Cardiac muscle cell (in vitro differentiated cells and primary cell): ENCODE measurements at regions not wholly inside any gene's neighbourhood (a gene's known extent, or its start where the extent isn't known, plus 50 kb on each side); places are given as distances from the start of the nearest gene placed in this dataset.
A peak's percentile ranks its signal among the peaks of the same experiment; 100 is the strongest.

Source experiments
- DNase-seq, 2 donors: peaks; one replicate each; pipeline versions ENCODE4 v3.0.0 to v3.0.0-alpha.2; 2010 to 2017; ENCODE audit warnings: low read depth in 1 of 2, low spot score in 1 of 2
- H3K27ac ChIP-seq: fragments of 200-600 bp; sonication (generic); 2 replicates; pipeline ENCODE4 v1.5.1; 2016
- H3K27me3 ChIP-seq: fragments of 200-600 bp; sonication (generic); 2 replicates; pipeline ENCODE4 v1.6.0; 2016; ENCODE audit warnings: control low read depth
- H3K36me3 ChIP-seq: fragments of 200-600 bp; sonication (generic); 2 replicates; pipeline ENCODE4 v1.5.1; 2016; ENCODE audit warnings: control low read depth
- H3K4me1 ChIP-seq: fragments of 200-600 bp; sonication (generic); 2 replicates; pipeline ENCODE4 v1.8.1; 2017; ENCODE audit warnings: low read depth, mild to moderate bottlenecking, mixed run types
- H3K4me3 ChIP-seq: fragments of 200-600 bp; sonication (generic); 2 replicates; pipeline ENCODE4 v1.5.1; 2016; ENCODE audit warnings: mild to moderate bottlenecking
- H3K9me3 ChIP-seq: fragments of 200-600 bp; sonication (generic); 2 replicates; pipeline ENCODE4 v1.5.1; 2017; ENCODE audit warnings: low read depth, mild to moderate bottlenecking, control low read depth
- CTCF ChIP-seq: IDR thresholded peaks from 2 replicates; pipeline ENCODE4 v1.5.1; 2012; ENCODE audit warnings: low read depth, mild to moderate bottlenecking, low read length

DNA sequence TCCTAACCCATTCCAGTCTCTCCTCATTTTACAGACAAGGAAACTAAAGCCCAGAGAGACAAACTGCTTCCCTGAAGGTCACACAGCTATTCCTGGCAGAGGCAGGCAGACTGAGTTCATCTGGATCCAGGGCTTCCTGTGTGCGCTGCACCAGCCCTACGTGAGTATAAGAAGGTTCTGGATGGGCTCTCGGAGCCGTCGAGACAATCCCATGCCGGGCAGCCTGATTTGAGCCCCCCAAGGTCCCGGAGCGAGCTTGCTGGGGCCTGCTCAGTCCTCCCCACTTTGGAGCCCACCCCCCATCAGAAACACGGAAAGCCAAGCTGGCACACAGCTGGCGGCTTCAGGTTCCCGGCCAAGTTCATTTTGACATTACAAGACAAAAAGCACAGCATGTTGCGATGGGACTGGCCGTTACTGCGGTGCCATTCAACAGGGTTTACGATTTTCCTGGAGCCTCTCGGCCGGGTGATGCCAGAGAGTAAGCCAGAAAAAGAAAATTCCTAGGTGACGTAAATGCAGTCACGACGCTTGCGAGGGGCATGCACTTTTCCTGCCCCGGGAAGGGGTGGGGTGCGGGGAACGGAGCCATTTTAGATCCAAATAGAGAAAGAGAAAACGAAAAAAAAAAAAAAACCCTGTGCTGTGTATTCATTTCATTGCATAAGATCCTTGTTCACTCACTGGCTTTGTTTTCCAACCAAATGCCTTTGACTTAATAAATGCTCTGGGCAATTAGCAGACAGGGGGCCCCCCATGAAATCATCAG, 167.1 kb upstream of the FOXF1 start:
- Histone ChIP-seq H3K27me3 (peaks cover 11% of the 10 kb centered on the region), H3K27ac (no peak overlapping the region), H3K4me1 (peaks cover 13% of the 10 kb centered on the region), H3K36me3 (no peaks in the 10 kb centered on the region), H3K9me3 (no peaks in the 10 kb centered on the region), H3K4me3 (no peak overlapping the region)
- peak in 1 of 2 donors; percentile 84 for DNase-seq
- no peak for TF ChIP-seq CTCF

- H3K27me3 ChIP-seq = peaks cover 11% of the 10 kb centered on the region
- no peak overlapping the region for H3K27ac ChIP-seq
- H3K36me3 ChIP-seq = no peaks in the 10 kb centered on the region
- peak; percentile 43 to 59 for DNase-seq
- H3K9me3 ChIP-seq = no peaks in the 10 kb centered on the region
- H3K4me1 ChIP-seq = peaks cover 13% of the 10 kb centered on the region
- H3K4me3 ChIP-seq = no peak overlapping the region
- TF ChIP-seq CTCF = no peak
These were observed 166.3 kb upstream of the FOXF1 start for GRCh38 chr16:86343796-86344585.

DNA sequence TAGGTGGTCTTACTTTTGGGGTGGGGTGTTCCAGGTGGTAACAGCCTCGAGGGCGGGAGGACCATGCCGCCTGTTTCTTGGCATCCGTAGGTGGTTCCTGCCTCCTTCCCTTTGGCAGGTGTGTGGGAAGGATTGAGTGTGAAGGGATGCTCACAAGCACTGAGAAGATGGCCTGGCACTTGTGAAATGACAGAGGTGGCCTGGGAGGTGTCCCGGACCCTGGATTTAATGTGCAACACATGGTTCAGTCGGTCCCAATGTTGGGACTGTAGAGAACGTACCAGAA, 165.8 kb upstream of the FOXF1 start:
- Histone ChIP-seq H3K4me3 (no peak overlapping the region), H3K36me3 (no peaks in the 10 kb centered on the region), H3K27ac (no peak overlapping the region), H3K27me3 (peaks cover 11% of the 10 kb centered on the region), H3K9me3 (no peaks in the 10 kb centered on the region), H3K4me1 (peaks cover 13% of the 10 kb centered on the region)
- DNase-seq = no peak
- TF ChIP-seq CTCF = no peak

GRCh38 chr16:86344881-86345280, 165.4 kb upstream of the FOXF1 start:
- Histone ChIP-seq H3K4me3 (no peak overlapping the region), H3K27me3 (peaks cover 11% of the 10 kb centered on the region), H3K4me1 (peaks cover 13% of the 10 kb centered on the region), H3K27ac (no peak overlapping the region), H3K9me3 (no peaks in the 10 kb centered on the region), H3K36me3 (no peaks in the 10 kb centered on the region)
- TF ChIP-seq CTCF = no peak
- DNase-seq = no peak

GRCh38 chr16:86345516-86345915, 164.8 kb upstream of the FOXF1 start:
- DNase-seq = peak in 1 of 2 donors; percentile 34
- TF ChIP-seq CTCF = no peak
- Histone ChIP-seq H3K27ac (no peak overlapping the region), H3K4me1 (peaks cover 13% of the 10 kb centered on the region), H3K9me3 (no peaks in the 10 kb centered on the region), H3K36me3 (no peaks in the 10 kb centered on the region), H3K4me3 (no peak overlapping the region), H3K27me3 (peaks cover 11% of the 10 kb centered on the region)
